ENCODE measurements at regions not wholly inside any gene's neighbourhood (a gene's known extent, or its start where the extent isn't known, plus 50 kb on each side); places are given as distances from the start of the nearest gene placed in this dataset.

DNA sequence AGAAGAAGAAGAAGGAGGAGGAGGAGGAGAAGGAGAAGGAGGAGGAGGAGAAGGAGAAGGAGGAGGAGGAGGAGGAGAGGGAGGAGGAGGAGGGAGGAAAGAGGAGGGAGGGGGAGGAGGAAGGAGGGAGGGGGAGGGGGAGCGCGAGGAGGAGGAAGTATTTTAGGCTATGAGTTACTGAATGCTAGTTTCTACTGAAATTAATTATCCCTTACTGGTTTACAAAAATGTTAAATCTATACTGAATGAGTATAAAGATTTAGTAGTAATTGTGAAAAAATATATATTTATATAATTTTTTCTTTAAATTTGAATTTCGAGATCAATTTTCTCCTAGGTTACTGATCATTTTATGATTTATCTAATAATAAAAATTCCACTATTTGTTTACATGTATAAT is 1769.0 kb upstream of the NUDT12 start:
- TF ChIP-seq, protein P1, sequence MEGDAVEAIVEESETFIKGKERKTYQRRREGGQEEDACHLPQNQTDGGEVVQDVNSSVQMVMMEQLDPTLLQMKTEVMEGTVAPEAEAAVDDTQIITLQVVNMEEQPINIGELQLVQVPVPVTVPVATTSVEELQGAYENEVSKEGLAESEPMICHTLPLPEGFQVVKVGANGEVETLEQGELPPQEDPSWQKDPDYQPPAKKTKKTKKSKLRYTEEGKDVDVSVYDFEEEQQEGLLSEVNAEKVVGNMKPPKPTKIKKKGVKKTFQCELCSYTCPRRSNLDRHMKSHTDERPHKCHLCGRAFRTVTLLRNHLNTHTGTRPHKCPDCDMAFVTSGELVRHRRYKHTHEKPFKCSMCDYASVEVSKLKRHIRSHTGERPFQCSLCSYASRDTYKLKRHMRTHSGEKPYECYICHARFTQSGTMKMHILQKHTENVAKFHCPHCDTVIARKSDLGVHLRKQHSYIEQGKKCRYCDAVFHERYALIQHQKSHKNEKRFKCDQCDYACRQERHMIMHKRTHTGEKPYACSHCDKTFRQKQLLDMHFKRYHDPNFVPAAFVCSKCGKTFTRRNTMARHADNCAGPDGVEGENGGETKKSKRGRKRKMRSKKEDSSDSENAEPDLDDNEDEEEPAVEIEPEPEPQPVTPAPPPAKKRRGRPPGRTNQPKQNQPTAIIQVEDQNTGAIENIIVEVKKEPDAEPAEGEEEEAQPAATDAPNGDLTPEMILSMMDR (IDR thresholded peaks at IDR 0.05; ENCODE audit: insufficient read depth, low read length, poor library complexity, severe bottlenecking), result no peak
- Histone ChIP-seq H3K27me3 (ENCODE audit: control insufficient read depth, insufficient read depth, low read length) (no peaks in the 10 kb centered on the region), H3K4me3 (ENCODE audit: low read depth, low read length) (no peak overlapping the region), H3K36me3 (ENCODE audit: control insufficient read depth, insufficient read depth, low read length) (no peaks in the 10 kb centered on the region)
- DNase-seq (ENCODE audit: low read depth), result no peak

DNA sequence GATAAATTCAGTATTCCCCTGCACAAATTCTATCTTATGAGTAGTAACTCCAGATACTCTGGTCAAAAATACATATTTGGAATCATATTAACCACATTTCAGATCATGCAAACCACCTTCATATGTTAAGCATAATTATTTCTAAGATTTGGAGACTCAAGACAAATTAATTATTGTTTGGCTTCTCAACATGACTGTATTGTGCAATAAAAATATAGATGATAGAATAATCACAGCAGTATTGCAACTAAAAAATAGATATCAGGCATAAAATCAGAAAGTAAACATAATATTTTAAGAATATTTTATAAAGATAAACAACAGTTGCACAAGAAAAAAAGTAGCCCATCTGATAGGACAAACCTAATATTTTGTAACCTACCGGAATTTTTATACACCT is 1767.6 kb upstream of the NUDT12 start:
- H3K27me3 ChIP-seq (ENCODE audit: control insufficient read depth, insufficient read depth, low read length), result no peaks in the 10 kb centered on the region
- no peak for DNase-seq (ENCODE audit: low read depth)
- H3K36me3 ChIP-seq (ENCODE audit: control insufficient read depth, insufficient read depth, low read length), result no peaks in the 10 kb centered on the region
- no peak overlapping the region for H3K4me3 ChIP-seq (ENCODE audit: low read depth, low read length)
- TF ChIP-seq, protein P1 (IDR thresholded peaks at IDR 0.05; ENCODE audit: insufficient read depth, low read length, poor library complexity, severe bottlenecking), result no peak

DNA sequence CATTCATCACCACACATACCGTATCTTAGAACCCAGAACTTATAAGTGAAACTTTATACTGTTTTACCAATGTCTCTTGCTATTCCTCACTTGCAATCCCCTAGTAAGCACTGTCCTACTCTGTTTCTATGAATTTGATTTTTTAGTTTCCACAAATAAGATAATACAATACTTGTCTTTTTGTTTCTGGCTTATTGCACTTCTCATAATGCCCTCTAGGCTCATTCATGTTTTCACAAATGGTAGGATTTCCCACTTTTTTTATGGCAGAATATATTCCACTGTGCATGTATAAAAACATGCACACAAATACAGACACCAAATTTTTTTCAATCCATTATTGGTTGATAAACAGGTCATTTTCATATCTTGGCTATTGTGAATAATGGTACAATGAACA is 1742.3 kb upstream of the NUDT12 start:
- Histone ChIP-seq H3K36me3 (ENCODE audit: control insufficient read depth, insufficient read depth, low read length) (no peaks in the 10 kb centered on the region), H3K4me3 (ENCODE audit: low read depth, low read length) (no peak overlapping the region), H3K27me3 (ENCODE audit: control insufficient read depth, insufficient read depth, low read length) (no peaks in the 10 kb centered on the region)
- TF ChIP-seq, protein P1 (IDR thresholded peaks at IDR 0.05; ENCODE audit: insufficient read depth, low read length, poor library complexity, severe bottlenecking), result no peak
- no peak for DNase-seq (ENCODE audit: low read depth)

DNA sequence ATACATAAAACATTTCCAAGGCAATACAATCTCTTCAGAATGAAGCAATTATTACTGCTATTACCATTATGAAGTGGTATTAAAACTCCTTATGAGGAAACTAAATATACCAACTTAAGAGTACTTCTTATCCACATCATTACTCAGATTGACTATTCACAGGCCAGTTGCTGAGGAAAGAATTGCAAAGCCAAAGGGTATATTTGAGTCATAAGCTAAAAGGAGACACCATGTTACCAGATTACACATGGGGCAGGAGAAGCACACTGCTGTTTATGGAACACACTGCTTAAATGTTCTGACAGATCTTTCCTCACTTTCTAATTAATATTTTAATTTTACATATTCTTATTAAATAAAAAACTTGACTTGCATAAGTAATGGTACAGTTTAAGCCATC is 1726.4 kb upstream of the NUDT12 start:
- no peak overlapping the region for H3K4me3 ChIP-seq (ENCODE audit: low read depth, low read length)
- no peak for DNase-seq (ENCODE audit: low read depth)
- TF ChIP-seq, protein P1 (IDR thresholded peaks at IDR 0.05; ENCODE audit: insufficient read depth, low read length, poor library complexity, severe bottlenecking), result no peak
- no peaks in the 10 kb centered on the region for H3K27me3 ChIP-seq (ENCODE audit: control insufficient read depth, insufficient read depth, low read length)
- H3K36me3 ChIP-seq (ENCODE audit: control insufficient read depth, insufficient read depth, low read length), result no peaks in the 10 kb centered on the region

DNA sequence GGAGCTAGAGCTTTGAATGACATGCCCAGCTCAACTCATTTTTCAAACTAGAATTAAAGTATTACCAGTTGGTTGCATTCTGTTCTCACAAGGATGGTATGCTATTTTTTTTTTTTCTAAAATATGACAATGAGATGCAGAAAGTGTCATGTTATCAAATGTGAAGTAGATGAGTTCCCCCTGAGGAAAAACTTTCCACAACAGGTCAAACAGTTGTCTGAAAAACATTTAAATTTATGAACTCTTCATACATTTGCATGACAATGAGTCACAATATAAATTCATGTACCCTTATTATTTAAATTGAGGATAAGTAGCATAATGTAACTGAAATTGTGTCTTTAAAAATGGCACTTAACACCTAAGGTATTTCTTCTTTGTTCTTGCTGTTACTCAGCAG is 1720.5 kb upstream of the NUDT12 start:
- no peaks in the 10 kb centered on the region for H3K27me3 ChIP-seq (ENCODE audit: control insufficient read depth, insufficient read depth, low read length)
- H3K36me3 ChIP-seq (ENCODE audit: control insufficient read depth, insufficient read depth, low read length), result no peaks in the 10 kb centered on the region
- DNase-seq (ENCODE audit: low read depth), result no peak
- no peak overlapping the region for H3K4me3 ChIP-seq (ENCODE audit: low read depth, low read length)
- TF ChIP-seq, protein P1 (IDR thresholded peaks at IDR 0.05; ENCODE audit: insufficient read depth, low read length, poor library complexity, severe bottlenecking), result no peak

DNA sequence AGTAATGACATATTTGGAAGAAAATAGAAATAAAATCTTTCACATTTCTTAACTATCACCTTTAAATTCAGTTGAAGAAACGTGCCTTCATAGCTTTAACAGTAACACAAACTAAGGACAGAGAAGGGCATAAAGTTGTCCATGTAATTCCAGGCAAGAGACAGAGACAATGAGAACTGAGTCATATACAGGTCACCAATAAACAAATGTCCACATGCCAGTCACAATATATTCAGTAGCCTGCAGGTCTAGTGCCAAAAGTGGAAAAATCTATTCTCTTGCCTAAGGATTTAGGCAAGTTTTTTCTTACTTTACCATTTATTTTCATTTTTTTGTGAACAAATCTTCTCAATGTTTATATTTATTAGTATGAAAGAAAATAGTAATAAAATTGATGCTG is 1711.5 kb upstream of the NUDT12 start:
- DNase-seq (ENCODE audit: low read depth), result no peak
- H3K27me3 ChIP-seq (ENCODE audit: control insufficient read depth, insufficient read depth, low read length), result no peaks in the 10 kb centered on the region
- TF ChIP-seq, protein P1 (IDR thresholded peaks at IDR 0.05; ENCODE audit: insufficient read depth, low read length, poor library complexity, severe bottlenecking), result no peak
- H3K4me3 ChIP-seq (ENCODE audit: low read depth, low read length), result no peak overlapping the region
- no peaks in the 10 kb centered on the region for H3K36me3 ChIP-seq (ENCODE audit: control insufficient read depth, insufficient read depth, low read length)
